Ovary (tissue), 7 donors: ENCODE measurements at regions not wholly inside any gene's neighbourhood (a gene's known extent, or its start where the extent isn't known, plus 50 kb on each side); places are given as distances from the start of the nearest gene placed in this dataset.
A peak's percentile ranks its signal among the peaks of the same experiment; 100 is the strongest.
"Not testable (repeated sequence)": the region's sequence is repeated elsewhere in the genome, so short reads cannot be mapped to it uniquely, and the experiment has no call there.

Experiments
- DNase-seq, 5 donors: peaks; one replicate each; pipeline ENCODE4 v3.0.0-alpha.2; 2019 to 2020
- H3K27ac ChIP-seq, 2 donors: fragments of 200-600 bp; one replicate each; pipeline versions ENCODE4 v1.5.1 to v1.8.0; 2019 to 2022
- H3K27me3 ChIP-seq: fragments of 200-600 bp; one replicate; pipeline ENCODE4 v1.8.0; 2022
- H3K36me3 ChIP-seq: fragments of 200-600 bp; sonication (generic); one replicate; pipeline ENCODE4 v1.5.1; 2019
- H3K4me1 ChIP-seq: one replicate; pipeline ENCODE4 v1.8.1; 2013; ENCODE audit warnings: mild to moderate bottlenecking, moderate library complexity; ENCODE audit not compliant: insufficient read depth
- H3K4me3 ChIP-seq: fragments of 200-600 bp; sonication (generic); one replicate; pipeline ENCODE4 v1.5.1; 2017
- H3K9me3 ChIP-seq, 2 donors: fragments of 200-600 bp in 1 of 2; sonication (generic) in 1 of 2; one replicate each; pipeline versions ENCODE4 v1.5.1 to v1.8.1; 2013 to 2019; ENCODE audit warnings: mild to moderate bottlenecking in 1 of 2, moderate library complexity in 1 of 2
- CTCF ChIP-seq, 3 donors: fragments of 450-650 bp in 2 of 3; fragments of 200-600 bp in 1 of 3; IDR thresholded peaks; one replicate each; pipeline versions ENCODE4 v1.5.1 to v1.8.0; 2016 to 2022; ENCODE audit warnings: antibody characterized with exemption in 3 of 3, mild to moderate bottlenecking in 1 of 3
- EP300 ChIP-seq: sonication (generic); formaldehyde crosslinking; IDR thresholded peaks from one replicate; pipeline ENCODE4 v1.6.1; 2017; ENCODE audit warnings: antibody characterized with exemption
- POLR2A ChIP-seq: fragments of 450-650 bp; IDR thresholded peaks from one replicate; pipeline ENCODE4 v1.6.1; 2017; ENCODE audit warnings: antibody characterized with exemption, mild to moderate bottlenecking, moderate library complexity
- WGBS, 3 donors: extraction: QIAGEN DNeasy Blood & Tissue Kit in 1 of 3; methylation state at CpG; one replicate each; pipeline versions ENCODE4 v1.1.5 to v1.1.7; 2013 to 2017; 5-methylcytosine and 5-hydroxymethylcytosine counted together
- intact Hi-C, 4 donors: fragments of 100-400 bp; cut with DNase I; formaldehyde crosslinking; loops; one replicate each; pipeline versions ENCODE4 v1.11.0 to v1.15.1; 2022 to 2023
- donor health status: DM: no; HTN: no; CAD: no; lungs with moderate emphysema.
- donor health status: DM: no; HTN: no; CAD: no.
- donor health status: Bipolar disorder and iron deficiency.
- donor health status: DM: no; HTN: no; CAD: no.
- donor health status: DM: yes; HTN: yes; CAD: no.

GRCh38 chr14:101628975-101629374 is 67.7 kb downstream of the DIO3 start:
- no peak overlapping the region for H3K4me3 ChIP-seq
- H3K9me3 ChIP-seq, result no peaks in the 10 kb centered on the region
- peaks cover 2% of the 10 kb centered on the region for H3K4me1 ChIP-seq
- no peaks in the 10 kb centered on the region for H3K27me3 ChIP-seq
- WGBS, 3 donors, result 69 to 72% (median 71%) methylated on average over 8 of the region's 8 CpGs
- no peaks in the 10 kb centered on the region for H3K36me3 ChIP-seq
- TF ChIP-seq POLR2A, result no peak
- no peak for DNase-seq
- intact Hi-C loops, result loop anchor here (2.0 to 10.0 kb wide), 4 partner anchors 967 to 1246 kb away; no protein-coding TSS in a partner anchor
- peak overlapping the region in 1 of 2 donors; percentile 33 for H3K27ac ChIP-seq

- H3K4me1 ChIP-seq, result peaks cover 2% of the 10 kb centered on the region
- H3K36me3 ChIP-seq, result no peaks in the 10 kb centered on the region
- H3K27me3 ChIP-seq, result no peaks in the 10 kb centered on the region
- no peak for TF ChIP-seq POLR2A
- no peak for TF ChIP-seq CTCF (IDR thresholded peaks at IDR 0.05)
- TF ChIP-seq EP300, result no peak
- no peak for DNase-seq
- H3K4me3 ChIP-seq, result no peak overlapping the region
- 89 to 95% (median 91%) methylated on average over 22 of the region's 22 CpGs for WGBS, 3 donors
- no peak overlapping the region for H3K27ac ChIP-seq
- H3K9me3 ChIP-seq, result no peaks in the 10 kb centered on the region
- intact Hi-C loops, result no loop called here
Measured at GRCh38 chr14:101630056-101630965, 69.0 kb downstream of the DIO3 start.

DNA sequence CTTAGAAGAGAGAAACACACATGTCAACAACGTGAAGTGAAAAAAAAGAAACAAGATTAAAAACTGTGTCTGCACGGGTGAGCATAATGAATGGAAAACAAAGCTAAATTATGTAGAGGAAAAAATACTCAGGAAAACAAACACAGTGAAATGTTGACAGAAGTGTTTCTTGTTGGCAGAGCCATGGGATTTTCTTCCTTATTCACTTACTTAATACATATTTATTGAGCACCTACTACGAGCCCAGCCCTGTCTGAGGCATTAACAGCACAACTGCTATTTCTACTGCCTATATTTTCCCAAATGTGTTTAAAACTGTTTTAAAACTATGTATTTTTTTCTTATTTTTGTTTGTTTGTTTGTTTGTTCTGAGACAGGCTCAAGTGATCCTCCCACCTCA is 69.9 kb downstream of the DIO3 start:
- no peak for DNase-seq
- Histone ChIP-seq H3K36me3 (no peaks in the 10 kb centered on the region), H3K9me3 (no peaks in the 10 kb centered on the region), H3K4me3 (no peak overlapping the region), H3K4me1 (peaks cover 2% of the 10 kb centered on the region), H3K27ac (no peak overlapping the region), H3K27me3 (no peaks in the 10 kb centered on the region)
- no peak for TF ChIP-seq CTCF (IDR thresholded peaks at IDR 0.05)
- TF ChIP-seq EP300, result no peak
- no peak for TF ChIP-seq POLR2A
- 62 to 77% (median 72%) methylated on average over 3 of the region's 3 CpGs for WGBS, 3 donors
- intact Hi-C loops, result no loop called here

DNA sequence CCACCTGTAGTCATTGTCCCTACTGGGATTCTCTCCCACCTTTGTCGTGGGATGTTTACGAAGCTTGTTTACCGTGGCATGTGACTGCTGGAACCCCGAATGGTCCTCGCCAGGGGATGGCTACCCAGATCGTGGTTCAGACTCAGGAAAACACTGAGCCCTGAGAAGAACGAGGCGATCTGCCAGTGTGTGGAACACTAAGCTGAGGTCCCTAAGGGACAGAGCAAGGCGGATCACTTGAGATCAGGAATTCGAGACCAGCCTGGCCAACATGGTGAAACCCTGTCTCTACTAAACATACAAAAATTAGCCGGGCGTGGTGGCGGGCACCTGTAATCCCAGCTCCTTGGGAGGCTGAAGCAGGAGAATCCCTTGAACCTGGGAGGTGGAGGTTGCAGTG is 70.7 kb downstream of the DIO3 start:
- intact Hi-C loops, H3K27ac ChIP-seq, DNase-seq, H3K27me3 ChIP-seq, H3K4me3 ChIP-seq, H3K4me1 ChIP-seq, H3K36me3 ChIP-seq, H3K9me3 ChIP-seq: not testable (repeated sequence)
- WGBS, 3 donors, result 89 to 94% (median 92%) methylated on average over 13 of the region's 13 CpGs

DNA sequence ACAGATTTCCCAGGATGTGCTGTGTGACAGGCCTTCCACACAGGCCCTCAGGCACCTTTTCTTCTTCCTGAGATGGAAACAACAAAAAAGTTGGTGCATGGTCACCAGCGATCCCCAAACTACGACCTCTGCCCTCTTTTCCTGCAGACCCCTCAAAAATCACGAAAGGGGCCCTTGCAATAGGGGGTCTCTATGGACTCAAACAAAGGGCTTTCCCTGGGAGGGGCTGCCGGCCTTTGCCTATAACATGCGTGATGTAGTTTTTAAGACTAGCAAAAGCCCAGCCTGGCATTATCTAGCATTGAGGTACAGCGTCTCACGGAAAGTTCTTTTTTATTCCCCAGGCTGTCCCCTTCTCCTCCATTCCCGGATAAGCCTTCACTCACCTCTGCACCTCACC is 71.2 kb downstream of the DIO3 start:
- peaks cover 2% of the 10 kb centered on the region for H3K4me1 ChIP-seq
- H3K9me3 ChIP-seq, result no peaks in the 10 kb centered on the region
- no peaks in the 10 kb centered on the region for H3K27me3 ChIP-seq
- DNase-seq, result no peak
- no peaks in the 10 kb centered on the region for H3K36me3 ChIP-seq
- H3K27ac ChIP-seq, result no peak overlapping the region
- no peak for TF ChIP-seq EP300
- WGBS, 3 donors, result 91 to 93% (median 93%) methylated on average over 8 of the region's 8 CpGs
- no peak overlapping the region for H3K4me3 ChIP-seq
- intact Hi-C loops, result no loop called here

DNA sequence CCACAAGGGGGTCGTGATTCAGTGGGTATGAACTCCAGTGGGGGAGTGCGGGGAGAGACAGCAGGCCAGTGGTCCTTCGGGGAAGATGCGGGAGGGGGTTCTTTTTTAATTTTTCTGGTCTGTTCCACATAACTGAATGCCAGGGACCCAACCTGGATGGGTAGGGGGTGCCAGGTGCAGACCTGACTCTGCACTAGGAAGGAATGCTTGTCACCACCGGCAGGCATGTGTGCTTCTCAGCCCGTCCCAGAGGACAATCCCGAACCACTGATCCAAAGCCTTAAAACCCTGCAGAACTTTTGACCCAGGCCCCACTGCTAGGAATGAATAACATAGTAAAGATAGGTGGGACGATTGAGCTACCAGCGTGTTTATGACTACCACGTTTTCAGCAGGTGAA is 72.0 kb downstream of the DIO3 start:
- Histone ChIP-seq H3K27ac (no peak overlapping the region), H3K9me3 (no peaks in the 10 kb centered on the region), H3K4me1 (peaks cover 2% of the 10 kb centered on the region), H3K27me3 (no peaks in the 10 kb centered on the region), H3K36me3 (no peaks in the 10 kb centered on the region), H3K4me3 (no peak overlapping the region)
- TF ChIP-seq CTCF (IDR thresholded peaks at IDR 0.05) (no peak), EP300 (no peak), POLR2A (no peak)
- intact Hi-C loops, result no loop called here
- 81 to 85% (median 83%) methylated on average over 10 of the region's 10 CpGs for WGBS, 3 donors
- DNase-seq, result no peak
